ENCODE measurements at regions not wholly inside any gene's neighbourhood (a gene's known extent, or its start where the extent isn't known, plus 50 kb on each side); places are given as distances from the start of the nearest gene placed in this dataset.
"Not testable (repeated sequence)": the region's sequence is repeated elsewhere in the genome, so short reads cannot be mapped to it uniquely, and the experiment has no call there.

GRCh38 chr5:18617191-18617590 lies 982.9 kb downstream of the TAF11L14 start:
- not testable (repeated sequence) for DNase-seq

- no peak for DNase-seq
Measured at GRCh38 chr5:18630458-18631045, 996.3 kb downstream of the TAF11L14 start.

GRCh38 chr5:18652404-18653215 lies 1018.4 kb downstream of the TAF11L14 start:
- DNase-seq, result no peak

- DNase-seq, result no peak
Measured at GRCh38 chr5:18653216-18653752, 1019.0 kb downstream of the TAF11L14 start.

- DNase-seq, result no peak
Measured at GRCh38 chr5:18660511-18660910, 1026.3 kb downstream of the TAF11L14 start.

GRCh38 chr5:18662231-18662630 lies 1028.0 kb downstream of the TAF11L14 start:
- no peak for DNase-seq

- DNase-seq, result not testable (repeated sequence)
Measured at GRCh38 chr5:18674212-18674611, 1040.0 kb downstream of the TAF11L14 start.

- DNase-seq, result no peak
Measured at GRCh38 chr5:18675041-18675440, 1040.8 kb downstream of the TAF11L14 start.

GRCh38 chr5:18686253-18686652 lies 1052.0 kb downstream of the TAF11L14 start:
- DNase-seq, result no peak

- DNase-seq, result no peak
Measured at GRCh38 chr5:18687429-18687828, 1053.2 kb downstream of the TAF11L14 start.

- DNase-seq, result no peak
Measured at GRCh38 chr5:18699681-18700080, 1065.4 kb downstream of the TAF11L14 start.

GRCh38 chr5:18702821-18703220 lies 1068.6 kb downstream of the TAF11L14 start:
- DNase-seq, result no peak

- no peak for DNase-seq
Measured at GRCh38 chr5:18712936-18713485, 1078.8 kb downstream of the TAF11L14 start.

- DNase-seq, result no peak
Measured at GRCh38 chr5:18720002-18720401, 1085.7 kb downstream of the TAF11L14 start.

GRCh38 chr5:18732556-18733479 lies 1098.6 kb downstream of the TAF11L14 start:
- no peak for DNase-seq

- DNase-seq, result no peak
Measured at GRCh38 chr5:18736051-18736398, 1101.8 kb downstream of the TAF11L14 start.

- DNase-seq, result not testable (repeated sequence)
Measured at GRCh38 chr5:18736736-18737135, 1102.5 kb downstream of the TAF11L14 start.

GRCh38 chr5:18740301-18740700 lies 1106.0 kb downstream of the TAF11L14 start:
- no peak for DNase-seq

GRCh38 chr5:18742830-18743229 lies 1108.6 kb downstream of the TAF11L14 start:
- no peak for DNase-seq

GRCh38 chr5:18744441-18744840 lies 1110.2 kb downstream of the TAF11L14 start:
- DNase-seq, result no peak

GRCh38 chr5:18745042-18745987 lies 1111.1 kb downstream of the TAF11L14 start:
- no peak for DNase-seq
